ENCODE measurements at regions not wholly inside any gene's neighbourhood (a gene's known extent, or its start where the extent isn't known, plus 50 kb on each side); places are given as distances from the start of the nearest gene placed in this dataset.

DNA sequence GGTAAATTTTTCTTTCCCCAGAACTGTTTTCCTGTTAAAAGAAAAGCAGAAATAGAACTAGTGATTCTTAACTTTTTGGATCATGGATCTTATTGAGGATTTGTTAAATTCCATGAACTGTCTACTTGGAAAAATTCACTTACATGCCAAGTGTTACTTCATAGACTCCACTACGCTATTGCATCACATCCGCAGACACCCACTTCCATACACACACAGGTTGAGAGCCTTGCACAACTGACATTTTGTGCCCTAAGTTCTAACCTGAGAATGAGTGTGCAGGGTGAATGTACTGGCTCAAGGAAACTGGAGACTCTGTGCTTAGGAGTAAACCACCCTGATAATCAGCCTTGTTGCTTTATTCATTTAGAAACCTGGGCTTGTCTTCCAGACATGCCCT lies 250.5 kb upstream of the EDA2R start:
- Histone ChIP-seq H3K27ac (no peak overlapping the region), H4K20me1 (ENCODE audit: insufficient read depth) (no peaks in the 10 kb centered on the region), H3K27me3 (ENCODE audit: insufficient read depth, low read depth) (no peaks in the 10 kb centered on the region), H3K79me2 (ENCODE audit: insufficient read depth, low read depth) (no peaks in the 10 kb centered on the region), H3K4me3 (IDR thresholded peaks at IDR 0.05; ENCODE audit: insufficient read depth, low read depth, low read length) (no peak overlapping the region), H3K4me1 (ENCODE audit: low read depth, poor library complexity, severe bottlenecking) (no peaks in the 10 kb centered on the region), H3K4me2 (no peak overlapping the region), H2AFZ (ENCODE audit: low read depth) (no peak overlapping the region), H3K9ac (no peak overlapping the region), H3K36me3 (ENCODE audit: insufficient read depth) (no peaks in the 10 kb centered on the region)
- TF ChIP-seq, protein P1, sequence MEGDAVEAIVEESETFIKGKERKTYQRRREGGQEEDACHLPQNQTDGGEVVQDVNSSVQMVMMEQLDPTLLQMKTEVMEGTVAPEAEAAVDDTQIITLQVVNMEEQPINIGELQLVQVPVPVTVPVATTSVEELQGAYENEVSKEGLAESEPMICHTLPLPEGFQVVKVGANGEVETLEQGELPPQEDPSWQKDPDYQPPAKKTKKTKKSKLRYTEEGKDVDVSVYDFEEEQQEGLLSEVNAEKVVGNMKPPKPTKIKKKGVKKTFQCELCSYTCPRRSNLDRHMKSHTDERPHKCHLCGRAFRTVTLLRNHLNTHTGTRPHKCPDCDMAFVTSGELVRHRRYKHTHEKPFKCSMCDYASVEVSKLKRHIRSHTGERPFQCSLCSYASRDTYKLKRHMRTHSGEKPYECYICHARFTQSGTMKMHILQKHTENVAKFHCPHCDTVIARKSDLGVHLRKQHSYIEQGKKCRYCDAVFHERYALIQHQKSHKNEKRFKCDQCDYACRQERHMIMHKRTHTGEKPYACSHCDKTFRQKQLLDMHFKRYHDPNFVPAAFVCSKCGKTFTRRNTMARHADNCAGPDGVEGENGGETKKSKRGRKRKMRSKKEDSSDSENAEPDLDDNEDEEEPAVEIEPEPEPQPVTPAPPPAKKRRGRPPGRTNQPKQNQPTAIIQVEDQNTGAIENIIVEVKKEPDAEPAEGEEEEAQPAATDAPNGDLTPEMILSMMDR (conservative IDR thresholded peaks at IDR 0.05; ENCODE audit: low read depth, low read length) = no peak

DNA sequence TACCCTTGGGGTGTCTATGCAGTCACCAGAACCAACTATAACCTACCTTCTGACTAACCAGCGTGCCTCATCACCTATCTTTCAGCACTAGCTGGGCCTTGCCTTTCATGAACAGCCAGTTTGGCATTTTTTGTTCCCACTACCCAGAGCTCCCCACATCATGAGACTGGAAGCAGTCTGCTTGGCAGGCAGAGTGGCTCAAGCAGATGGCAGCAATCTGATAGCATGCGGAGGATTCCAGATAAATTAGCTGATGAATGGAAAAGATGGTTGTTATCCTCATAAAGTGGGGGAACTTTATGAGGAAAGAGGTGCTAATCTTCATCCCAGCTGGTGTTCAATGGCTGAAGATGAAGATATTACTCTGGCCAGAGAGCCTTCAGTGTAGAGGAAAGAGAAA lies 243.2 kb upstream of the EDA2R start:
- Histone ChIP-seq H3K79me2 (ENCODE audit: insufficient read depth, low read depth) (no peaks in the 10 kb centered on the region), H3K36me3 (ENCODE audit: insufficient read depth) (no peaks in the 10 kb centered on the region), H3K9ac (no peak overlapping the region), H3K27ac (no peak overlapping the region), H3K4me1 (ENCODE audit: low read depth, poor library complexity, severe bottlenecking) (no peaks in the 10 kb centered on the region), H3K27me3 (ENCODE audit: insufficient read depth, low read depth) (no peaks in the 10 kb centered on the region), H4K20me1 (ENCODE audit: insufficient read depth) (no peaks in the 10 kb centered on the region), H3K4me2 (no peak overlapping the region), H3K4me3 (IDR thresholded peaks at IDR 0.05; ENCODE audit: insufficient read depth, low read depth, low read length) (no peak overlapping the region), H2AFZ (ENCODE audit: low read depth) (no peak overlapping the region)
- TF ChIP-seq, protein P1 (conservative IDR thresholded peaks at IDR 0.05; ENCODE audit: low read depth, low read length) = no peak

DNA sequence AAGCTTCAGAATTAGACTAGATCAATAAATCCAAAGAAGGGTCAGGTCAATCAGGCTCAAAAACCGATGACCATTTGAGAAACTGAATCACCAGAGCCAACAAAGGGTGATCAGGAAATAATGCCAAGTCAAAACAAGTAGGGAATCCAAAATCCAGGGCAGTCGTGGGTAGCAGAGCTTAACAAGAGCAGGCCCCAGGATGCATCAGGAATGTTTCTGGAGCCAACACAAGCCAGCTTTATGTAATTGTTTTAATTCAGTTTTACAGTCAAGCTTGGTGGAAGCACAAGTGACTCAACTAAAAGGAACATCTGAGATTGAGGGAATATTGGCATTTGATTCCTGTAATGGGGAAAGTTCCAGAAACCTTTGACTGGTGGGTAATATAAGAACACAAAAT lies 237.9 kb upstream of the EDA2R start:
- Histone ChIP-seq H3K4me3 (IDR thresholded peaks at IDR 0.05; ENCODE audit: insufficient read depth, low read depth, low read length) (no peak overlapping the region), H2AFZ (ENCODE audit: low read depth) (no peak overlapping the region), H3K27me3 (ENCODE audit: insufficient read depth, low read depth) (no peaks in the 10 kb centered on the region), H3K36me3 (ENCODE audit: insufficient read depth) (no peaks in the 10 kb centered on the region), H4K20me1 (ENCODE audit: insufficient read depth) (no peaks in the 10 kb centered on the region), H3K9ac (no peak overlapping the region), H3K27ac (no peak overlapping the region), H3K4me2 (no peak overlapping the region), H3K4me1 (ENCODE audit: low read depth, poor library complexity, severe bottlenecking) (no peaks in the 10 kb centered on the region), H3K79me2 (ENCODE audit: insufficient read depth, low read depth) (no peaks in the 10 kb centered on the region)
- TF ChIP-seq, protein P1 (conservative IDR thresholded peaks at IDR 0.05; ENCODE audit: low read depth, low read length) = no peak

DNA sequence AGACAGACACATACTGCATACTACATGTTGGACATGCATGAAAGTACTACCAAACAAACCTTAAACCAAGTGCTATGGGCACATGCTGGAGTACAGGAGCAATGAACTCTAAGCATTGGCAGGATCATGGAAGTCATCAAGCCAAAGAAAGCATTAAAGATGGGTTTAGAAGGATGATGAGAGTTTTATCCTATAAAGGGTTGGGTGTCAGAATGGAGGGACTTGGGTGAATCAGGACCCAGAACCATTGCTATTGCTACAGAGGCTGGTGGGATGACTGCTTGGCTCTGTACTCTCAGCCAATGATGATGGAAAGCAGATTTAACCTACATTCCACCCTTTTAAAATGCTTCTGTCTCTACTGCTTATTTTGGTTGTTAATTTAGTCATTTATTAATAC lies 233.9 kb upstream of the EDA2R start:
- Histone ChIP-seq H3K36me3 (ENCODE audit: insufficient read depth) (no peaks in the 10 kb centered on the region), H3K9ac (no peak overlapping the region), H3K27ac (no peak overlapping the region), H3K4me1 (ENCODE audit: low read depth, poor library complexity, severe bottlenecking) (no peaks in the 10 kb centered on the region), H3K4me2 (no peak overlapping the region), H3K79me2 (ENCODE audit: insufficient read depth, low read depth) (no peaks in the 10 kb centered on the region), H3K4me3 (IDR thresholded peaks at IDR 0.05; ENCODE audit: insufficient read depth, low read depth, low read length) (no peak overlapping the region), H4K20me1 (ENCODE audit: insufficient read depth) (no peaks in the 10 kb centered on the region), H3K27me3 (ENCODE audit: insufficient read depth, low read depth) (no peaks in the 10 kb centered on the region), H2AFZ (ENCODE audit: low read depth) (no peak overlapping the region)
- TF ChIP-seq, protein P1 (conservative IDR thresholded peaks at IDR 0.05; ENCODE audit: low read depth, low read length) = no peak

DNA sequence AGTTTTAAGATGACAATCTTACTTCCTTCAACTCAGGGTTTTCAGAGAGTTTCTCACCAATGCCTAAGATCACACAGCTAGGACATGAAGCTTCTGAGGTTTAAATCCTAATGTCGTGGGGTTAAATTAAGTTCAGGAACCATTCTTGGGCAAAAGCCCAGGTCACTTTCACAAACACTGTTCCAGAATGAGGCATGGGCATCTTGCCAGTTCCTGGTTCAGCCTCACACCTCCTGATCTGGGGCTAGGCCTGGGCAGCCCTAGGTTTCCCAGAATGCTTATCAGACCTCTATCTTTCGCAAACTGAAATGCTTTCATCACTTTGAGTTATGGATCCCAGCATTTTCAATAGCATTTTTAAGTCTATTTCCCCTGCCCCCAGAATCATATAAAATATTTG lies 224.8 kb upstream of the EDA2R start:
- Histone ChIP-seq H3K4me2 (no peak overlapping the region), H3K36me3 (ENCODE audit: insufficient read depth) (no peaks in the 10 kb centered on the region), H3K27me3 (ENCODE audit: insufficient read depth, low read depth) (no peaks in the 10 kb centered on the region), H3K4me3 (IDR thresholded peaks at IDR 0.05; ENCODE audit: insufficient read depth, low read depth, low read length) (no peak overlapping the region), H3K9ac (no peak overlapping the region), H3K4me1 (ENCODE audit: low read depth, poor library complexity, severe bottlenecking) (no peaks in the 10 kb centered on the region), H4K20me1 (ENCODE audit: insufficient read depth) (no peaks in the 10 kb centered on the region), H2AFZ (ENCODE audit: low read depth) (no peak overlapping the region), H3K27ac (no peak overlapping the region), H3K79me2 (ENCODE audit: insufficient read depth, low read depth) (no peaks in the 10 kb centered on the region)
- TF ChIP-seq, protein P1 (conservative IDR thresholded peaks at IDR 0.05; ENCODE audit: low read depth, low read length) = no peak
